NCI-H748 treated with DMSO at 0.1 percent for 48 hours (cell line): ENCODE measurements at regions not wholly inside any gene's neighbourhood (a gene's known extent, or its start where the extent isn't known, plus 50 kb on each side); places are given as distances from the start of the nearest gene placed in this dataset.
"Not testable (repeated sequence)": the region's sequence is repeated elsewhere in the genome, so short reads cannot be mapped to it uniquely, and the experiment has no call there.

ENCODE experiments used
- DNase-seq: peaks from one replicate; lab custom pipeline; 2025; lab: John Stamatoyannopoulos, UW

GRCh38 chr5:113652161-113652560, 138.7 kb downstream of the YTHDC2 start:
- no peak for DNase-seq

DNA sequence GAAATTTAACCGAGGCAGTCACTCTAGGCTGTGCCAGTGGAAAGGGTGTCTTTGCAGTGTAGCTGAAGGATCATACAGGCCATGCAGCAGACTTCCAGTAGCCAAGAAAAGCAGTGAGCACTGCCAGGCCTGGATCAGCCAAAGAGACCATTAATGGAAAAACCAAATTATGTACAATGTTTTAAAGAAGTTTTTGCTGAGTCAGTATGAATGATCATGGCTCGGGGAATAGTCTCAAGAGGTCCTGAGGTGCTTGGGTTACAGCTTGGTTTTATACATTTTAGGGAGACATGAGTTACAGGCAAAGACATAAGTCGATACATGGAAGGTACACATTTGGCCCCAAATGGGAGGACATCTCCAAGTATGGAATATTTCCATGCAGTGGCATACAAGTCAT, 141.3 kb downstream of the YTHDC2 start:
- no peak for DNase-seq

DNA sequence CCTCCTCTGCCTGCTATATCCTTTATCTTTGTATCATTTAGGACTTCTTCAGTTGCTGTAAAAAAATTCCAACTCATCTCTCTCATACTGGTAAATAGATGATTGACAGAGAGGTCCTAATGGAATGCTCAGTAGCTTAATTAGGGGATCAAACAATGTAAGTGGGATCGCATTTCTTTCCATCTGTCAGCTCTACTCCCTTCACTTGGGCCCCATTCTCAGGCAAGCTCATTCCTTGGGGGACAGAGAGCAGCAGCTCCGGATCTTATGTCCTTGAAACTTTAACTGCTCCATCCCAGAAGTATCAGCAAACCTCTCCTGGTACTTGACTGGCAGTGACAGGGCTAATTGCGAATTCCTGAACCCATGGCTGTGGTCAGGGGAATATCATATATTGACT, 146.7 kb downstream of the YTHDC2 start:
- no peak for DNase-seq

GRCh38 chr5:113660706-113661250, 147.3 kb downstream of the YTHDC2 start:
- no peak for DNase-seq

- no peak for DNase-seq
Measured at GRCh38 chr5:113663879-113664541, 150.5 kb downstream of the YTHDC2 start.

- no peak for DNase-seq
Measured at GRCh38 chr5:113673041-113673440, 159.5 kb downstream of the YTHDC2 start.

DNA sequence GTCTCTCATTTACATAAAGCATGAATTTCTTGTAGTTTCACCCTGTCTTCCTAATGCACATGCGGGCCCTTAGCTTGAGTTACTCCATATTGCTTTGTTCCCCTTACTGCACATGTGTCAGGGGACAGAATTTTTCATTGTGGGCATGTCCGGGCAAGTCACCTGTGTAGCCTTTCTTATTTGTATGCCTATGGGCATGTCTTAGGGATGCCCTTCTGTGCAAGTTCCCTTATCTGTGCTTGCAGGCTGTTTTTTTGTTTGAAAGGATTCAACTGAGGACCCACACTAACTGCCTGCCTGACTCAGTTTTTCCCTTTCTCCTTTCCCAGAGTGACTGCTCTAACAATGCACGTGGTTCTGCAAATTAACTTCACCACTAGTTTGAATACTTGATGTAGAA, 161.7 kb downstream of the YTHDC2 start:
- DNase-seq: no peak

DNA sequence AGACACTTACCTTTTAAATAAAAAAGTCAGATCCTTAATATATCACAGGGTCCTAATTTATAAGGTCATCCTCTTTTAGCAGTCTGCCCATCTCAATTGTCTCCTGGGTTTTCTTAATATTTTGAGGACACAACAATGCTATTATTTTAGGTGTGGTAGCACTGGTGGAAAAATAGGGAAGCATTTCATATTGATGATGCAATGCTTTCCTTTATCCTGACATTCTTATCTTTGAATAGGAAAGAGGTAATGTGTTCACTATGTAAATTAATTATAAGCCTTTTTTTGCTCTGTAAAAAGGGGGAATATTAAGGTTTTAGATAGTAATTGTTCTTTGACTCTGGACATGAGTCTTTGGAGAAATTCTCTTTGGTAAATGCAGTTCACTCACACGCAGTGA, 164.7 kb downstream of the YTHDC2 start:
- DNase-seq: no peak

DNA sequence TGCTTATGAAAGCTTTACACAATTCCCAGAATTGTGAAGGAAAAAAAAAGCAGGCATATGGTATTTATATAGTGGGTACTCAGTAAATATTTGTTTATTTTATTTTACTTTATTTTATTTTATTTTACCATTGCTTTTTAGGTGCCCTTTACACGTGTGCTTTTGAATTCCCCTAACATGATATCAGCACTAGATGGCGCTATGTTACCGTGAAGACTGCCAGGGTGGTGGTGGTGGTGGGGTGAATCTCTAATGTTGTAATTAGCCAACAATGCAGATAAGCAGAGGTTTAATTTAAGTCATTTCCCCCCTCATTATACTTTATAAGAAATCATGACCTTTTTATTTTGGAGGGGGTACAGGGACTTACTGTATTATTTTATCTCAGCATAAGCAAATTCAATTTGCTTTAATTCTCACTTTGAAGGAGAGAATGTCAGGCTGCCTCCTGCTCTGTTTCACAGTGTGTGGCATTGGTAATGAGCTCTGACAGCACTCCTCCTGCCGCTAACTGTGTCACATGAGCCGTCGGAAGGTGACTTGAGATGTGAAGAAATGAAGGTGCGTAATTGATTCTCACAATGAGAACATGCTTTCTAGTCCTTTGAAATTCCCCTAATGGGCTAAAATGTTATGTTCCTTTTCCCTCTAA, 165.6 kb downstream of the YTHDC2 start:
- DNase-seq: peak; percentile 42

GRCh38 chr5:113680534-113680933, 167.0 kb downstream of the YTHDC2 start:
- DNase-seq: no peak

DNA sequence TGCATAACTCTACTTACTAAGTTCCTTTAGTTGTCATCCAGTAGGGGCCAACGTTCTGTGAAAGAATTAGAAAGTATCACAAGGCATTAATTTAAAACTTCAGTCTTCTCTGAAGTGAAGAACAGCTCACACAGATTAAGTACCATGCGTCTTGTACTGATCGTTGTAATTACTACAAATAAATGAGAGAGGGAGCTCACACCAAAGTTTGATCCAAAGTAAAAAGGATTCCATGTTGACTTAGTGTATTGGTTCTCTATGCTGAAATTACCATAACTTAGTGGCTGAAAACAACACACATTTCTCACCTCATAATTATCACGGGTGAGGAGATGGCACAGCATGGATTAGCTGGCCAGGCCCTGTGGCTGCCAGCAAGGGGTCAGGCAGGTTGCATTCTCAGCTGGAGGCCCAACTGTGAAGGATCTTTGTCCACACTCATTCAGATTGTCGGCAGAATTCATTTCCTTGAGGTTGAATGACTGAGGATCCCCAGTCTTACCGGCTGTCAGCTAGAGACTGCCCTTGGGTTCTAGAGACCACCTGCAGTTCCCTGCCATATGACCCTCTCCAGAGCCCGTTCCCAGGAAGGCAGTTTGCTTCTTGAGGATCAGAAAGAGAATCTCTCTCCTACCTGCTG, 169.1 kb downstream of the YTHDC2 start:
- DNase-seq: no peak

DNA sequence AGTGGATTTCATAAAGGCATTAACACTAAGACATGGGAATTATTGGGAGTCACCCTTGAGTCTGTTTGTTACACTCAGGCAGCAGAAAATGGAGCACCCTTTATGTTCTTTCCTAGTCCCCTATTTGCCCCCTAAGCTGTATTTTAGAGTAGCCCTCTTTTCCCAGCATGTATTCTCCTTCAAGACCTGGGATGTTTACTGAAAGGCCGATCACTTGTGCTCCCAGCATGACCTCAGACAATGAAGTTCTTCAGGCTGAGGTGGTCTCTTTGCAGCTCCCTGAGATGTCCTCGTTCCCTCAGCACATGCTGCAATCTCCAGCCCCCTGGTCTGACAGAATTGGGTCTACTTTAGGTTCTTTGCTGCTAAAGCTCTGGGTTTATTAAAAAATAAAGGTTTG, 169.7 kb downstream of the YTHDC2 start:
- DNase-seq: no peak

GRCh38 chr5:113686599-113686998, 173.1 kb downstream of the YTHDC2 start:
- no peak for DNase-seq

DNA sequence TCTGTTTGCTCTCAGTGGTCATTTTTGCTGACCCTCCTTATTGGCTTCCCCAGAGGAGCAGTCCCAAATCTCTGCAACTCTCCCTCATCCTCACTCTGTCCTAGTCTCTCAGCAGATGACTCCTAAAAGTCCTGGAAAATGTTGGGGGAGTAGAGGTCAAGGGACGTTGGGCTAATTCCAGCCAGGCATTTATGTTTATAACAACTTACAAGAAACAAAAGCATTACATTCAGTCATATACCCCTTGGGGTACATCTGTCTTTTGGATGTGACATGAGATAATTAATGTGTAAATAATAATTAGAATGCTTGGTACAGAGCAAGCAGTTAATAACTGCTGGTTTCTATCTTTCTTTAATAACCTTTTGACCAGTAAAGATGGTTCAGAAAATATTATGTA, 176.2 kb downstream of the YTHDC2 start:
- no peak for DNase-seq

DNA sequence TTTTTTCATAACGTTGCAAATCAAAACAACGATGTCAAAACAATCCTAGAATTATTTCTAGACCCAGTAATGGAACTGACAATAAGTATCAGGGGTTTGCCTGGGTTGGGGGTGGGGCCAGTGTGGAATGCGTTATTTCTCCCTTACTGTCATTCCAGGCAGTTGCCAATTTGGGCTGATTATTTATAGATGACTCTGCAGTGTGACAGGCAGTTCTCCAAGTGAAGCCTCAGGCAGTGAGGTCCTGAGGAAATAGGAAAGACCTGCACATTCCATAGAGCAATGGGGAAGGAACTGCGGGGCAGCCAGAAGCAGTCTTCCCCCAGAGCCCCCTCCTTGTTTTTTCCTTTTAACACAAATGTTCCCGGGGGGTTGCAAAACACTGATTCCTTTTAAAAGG, 179.0 kb downstream of the YTHDC2 start:
- DNase-seq: no peak

DNA sequence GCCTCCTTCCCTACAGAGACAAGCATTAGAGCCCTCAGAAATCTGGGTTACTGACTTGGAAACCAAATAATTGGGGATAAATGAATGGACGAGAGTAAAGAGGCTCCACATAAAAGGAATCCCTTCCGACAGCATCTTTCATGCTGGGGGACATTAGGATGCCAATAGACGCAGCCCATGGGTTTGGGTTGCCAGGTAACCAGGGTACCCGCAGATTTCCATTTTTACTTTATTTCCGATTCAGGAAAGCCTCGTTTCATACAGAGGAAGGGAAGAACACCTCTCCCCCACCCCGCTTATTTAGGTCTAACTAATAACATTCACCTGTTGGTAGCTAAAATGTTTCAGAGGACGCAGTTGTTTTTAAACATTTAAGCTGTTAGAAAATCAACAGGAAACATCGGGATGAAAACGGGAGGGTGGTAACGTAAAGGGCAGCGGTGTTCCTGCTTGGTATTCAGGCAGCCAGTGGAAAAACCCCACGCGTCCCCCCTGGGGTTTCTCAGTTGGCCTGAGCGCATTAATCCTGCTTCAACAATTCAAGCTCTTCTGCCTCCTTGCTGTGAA, 179.5 kb downstream of the YTHDC2 start:
- DNase-seq: no peak

DNA sequence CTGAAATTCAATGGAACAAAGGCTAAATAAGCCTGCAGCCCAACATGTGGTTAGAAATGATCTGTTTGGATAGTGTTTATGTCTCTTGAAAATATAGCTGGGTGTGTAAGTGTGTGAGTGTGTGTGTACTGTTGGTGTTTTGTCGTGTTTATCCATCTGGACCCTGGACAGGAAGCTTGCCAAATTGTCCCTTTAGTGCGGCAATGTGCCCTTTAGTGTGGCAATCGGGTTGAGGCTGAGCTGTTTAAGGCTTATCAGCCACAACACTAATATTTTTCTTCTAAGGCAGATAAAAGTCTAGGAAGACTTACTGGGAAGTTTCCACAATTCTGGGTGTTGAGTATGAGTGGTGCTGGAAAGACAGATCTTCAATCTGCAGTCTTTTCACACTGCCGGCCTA, 180.2 kb downstream of the YTHDC2 start:
- no peak for DNase-seq

- DNase-seq: no peak
Measured at GRCh38 chr5:113694576-113694975, 181.1 kb downstream of the YTHDC2 start.

DNA sequence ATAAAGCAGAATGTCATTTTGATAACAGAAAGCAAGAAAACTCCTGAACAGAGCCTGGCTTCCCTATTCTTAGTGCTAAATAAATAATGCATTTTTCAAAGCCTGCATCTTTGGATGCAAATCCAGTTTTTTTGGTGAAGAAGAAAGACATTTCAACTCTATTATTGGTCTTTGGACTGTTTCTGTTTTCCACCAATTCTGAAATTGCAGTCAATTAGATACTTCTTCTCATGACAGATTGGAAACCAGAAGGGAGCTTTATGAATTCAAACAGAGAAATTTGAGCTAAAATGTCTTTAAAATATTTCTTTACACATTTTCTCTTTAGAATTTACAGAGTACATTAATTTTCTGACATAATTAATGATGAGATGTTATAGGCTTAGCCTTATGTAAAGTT, 189.8 kb downstream of the YTHDC2 start:
- DNase-seq: no peak

- no peak for DNase-seq
Measured at GRCh38 chr5:113705657-113706056, 192.2 kb downstream of the YTHDC2 start.

DNA sequence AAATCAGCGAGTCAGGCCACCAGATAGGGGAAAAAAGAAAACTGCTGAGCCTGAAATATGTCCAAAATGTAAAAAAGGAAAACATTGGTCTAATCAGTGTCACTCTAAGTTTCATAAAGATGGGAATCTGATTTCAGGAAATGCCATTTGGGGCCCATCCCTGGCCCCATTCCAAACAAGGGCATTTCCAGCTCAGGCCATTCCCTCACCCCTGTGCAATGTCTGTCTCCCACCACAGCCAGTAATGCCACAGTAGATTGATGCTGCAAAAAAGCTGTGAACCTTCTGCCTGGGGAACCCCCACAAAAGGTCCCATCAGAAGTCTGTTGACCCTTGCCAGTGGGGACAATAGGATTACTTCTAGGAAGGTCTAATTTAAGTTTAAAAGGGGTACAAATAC, 199.6 kb downstream of the YTHDC2 start:
- no peak for DNase-seq

DNA sequence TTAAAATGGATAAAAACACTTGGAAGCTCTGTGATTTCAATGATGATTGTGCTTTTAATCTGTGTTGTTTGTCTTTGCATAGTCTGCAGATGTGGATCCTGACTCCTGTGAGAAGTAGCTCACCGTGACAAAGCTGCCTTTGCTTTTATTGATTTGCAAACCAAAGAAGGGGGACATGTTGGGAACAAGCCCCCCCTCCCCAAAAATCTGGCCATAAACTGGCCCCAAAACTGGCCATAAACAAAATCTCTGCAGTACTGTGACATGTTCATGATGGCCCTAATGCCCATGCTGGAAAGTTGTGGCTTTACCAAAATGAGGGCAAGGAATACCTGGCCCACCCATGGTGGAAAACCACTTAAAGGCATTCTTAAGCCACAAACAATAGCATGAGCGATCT, 202.4 kb downstream of the YTHDC2 start:
- not testable (repeated sequence) for DNase-seq

DNA sequence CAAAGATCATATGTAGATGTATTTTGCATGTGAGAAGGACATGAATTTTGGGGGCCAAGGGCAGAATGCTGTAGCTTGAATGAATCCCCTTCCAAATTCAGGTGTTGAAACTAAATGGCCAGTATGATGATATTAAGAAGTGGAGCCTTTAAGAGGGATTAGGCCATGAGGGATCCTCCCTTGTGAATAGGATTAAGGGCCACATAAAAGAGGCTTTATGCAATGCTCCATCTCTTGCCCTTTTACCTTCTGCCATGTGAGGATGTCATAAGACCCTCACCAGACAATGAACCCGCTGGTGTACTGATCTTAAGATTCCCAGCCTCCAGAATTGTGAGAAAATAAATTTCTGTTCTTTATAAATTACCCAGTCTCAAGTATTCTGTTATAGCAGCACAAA, 206.1 kb downstream of the YTHDC2 start:
- DNase-seq: no peak
